Body of pancreas (tissue), 4 donors: ENCODE measurements at regions not wholly inside any gene's neighbourhood (a gene's known extent, or its start where the extent isn't known, plus 50 kb on each side); places are given as distances from the start of the nearest gene placed in this dataset.

ENCODE experiments used
- ATAC-seq: fragments of 150-250 bp; one replicate; pipeline ENCODE4 v1.9.1; 2016
- DNase-seq, 4 donors: peaks; one replicate each; pipeline ENCODE4 v3.0.0-alpha.2; 2019
- H3K27ac ChIP-seq, 4 donors: fragments of 200-600 bp; sonication (generic); 1 replicate in 3 of 4; 2 replicates in 1 of 4; pipeline versions ENCODE4 v1.5.1 to v1.6.1; 2016 to 2019; ENCODE audit warnings: mild to moderate bottlenecking in 1 of 4, mixed read lengths in 1 of 4, moderate library complexity in 1 of 4
- H3K27me3 ChIP-seq, 2 donors: fragments of 200-600 bp; sonication (generic); one replicate each; pipeline ENCODE4 v1.6.0; 2016; ENCODE audit warnings: mild to moderate bottlenecking in 1 of 2
- H3K36me3 ChIP-seq, 2 donors: fragments of 200-600 bp; sonication (generic); replicated peaks in 1 of 2; 2 replicates each; pipeline ENCODE4 v1.5.1; 2016; ENCODE audit warnings: low read depth in 2 of 2; ENCODE audit not compliant: insufficient read depth in 1 of 2
- H3K4me1 ChIP-seq: fragments of 200-600 bp; sonication (generic); one replicate; pipeline ENCODE4 v1.6.0; 2016
- H3K4me3 ChIP-seq, 2 donors: fragments of 200-600 bp; sonication (generic); 1 replicate in 1 of 2; 2 replicates in 1 of 2; pipeline ENCODE4 v1.5.1; 2016 to 2019
- H3K9me3 ChIP-seq, 3 donors: fragments of 200-600 bp; sonication (generic); 1 replicate in 2 of 3; 2 replicates in 1 of 3; pipeline ENCODE4 v1.5.1; 2016
- POLR2A ChIP-seq, 3 donors: fragments of 450-650 bp; IDR thresholded peaks; one replicate each; pipeline ENCODE4 v1.6.1; 2016; ENCODE audit warnings: antibody characterized with exemption in 3 of 3, mild to moderate bottlenecking in 2 of 3
- WGBS, 2 donors: methylation state at CpG; one replicate each; pipeline ENCODE4 v1.1.5; 2017; 5-methylcytosine and 5-hydroxymethylcytosine counted together
- intact Hi-C: fragments of 100-400 bp; cut with DNase I; formaldehyde crosslinking; loops from one replicate; pipeline ENCODE4 v1.15.1; 2023
- TF ChIP-seq, protein P1 (sequence below), 7 experiments: fragments of 450-650 bp in 4 of 7; fragments of 200-600 bp in 3 of 7; sonication (generic) in 3 of 7; IDR thresholded peaks; one replicate each; pipeline ENCODE4 v1.5.1; 2016 to 2019; ENCODE audit warnings: antibody characterized with exemption in 7 of 7

DNA sequence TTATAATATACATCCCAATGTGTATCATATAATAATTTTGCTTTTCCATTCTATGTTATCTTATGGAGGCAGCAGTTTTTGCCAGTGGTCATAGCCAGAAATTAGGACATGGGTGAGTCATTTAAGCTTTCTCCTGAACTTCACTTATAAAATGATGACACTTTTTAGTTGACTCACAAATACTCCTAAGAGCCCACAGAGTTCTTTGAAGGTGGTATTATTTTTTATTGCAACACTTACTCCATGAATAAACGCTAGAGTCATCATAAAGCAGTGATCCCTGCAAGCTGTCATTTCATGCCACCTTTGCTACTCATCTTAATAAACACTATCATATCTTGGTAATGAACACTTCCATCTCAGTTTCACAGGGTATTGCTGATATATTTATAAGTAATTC is 69.9 kb upstream of the MAPRE2 start:
- Histone ChIP-seq H3K4me3 (no peak overlapping the region), H3K9me3 (no peaks in the 10 kb centered on the region), H3K4me1 (no peaks in the 10 kb centered on the region), H3K27me3 (no peaks in the 10 kb centered on the region), H3K36me3 (no peaks in the 10 kb centered on the region), H3K27ac (no peak overlapping the region)
- WGBS, 2 donors = 71 to 86% methylated on average over 1 of the region's 1 CpG
- ATAC-seq (no peak), DNase-seq (no peak)
- intact Hi-C loops = no loop called here
- TF ChIP-seq POLR2A (IDR thresholded peaks at IDR 0.05) = no peak
- TF ChIP-seq, protein P1, sequence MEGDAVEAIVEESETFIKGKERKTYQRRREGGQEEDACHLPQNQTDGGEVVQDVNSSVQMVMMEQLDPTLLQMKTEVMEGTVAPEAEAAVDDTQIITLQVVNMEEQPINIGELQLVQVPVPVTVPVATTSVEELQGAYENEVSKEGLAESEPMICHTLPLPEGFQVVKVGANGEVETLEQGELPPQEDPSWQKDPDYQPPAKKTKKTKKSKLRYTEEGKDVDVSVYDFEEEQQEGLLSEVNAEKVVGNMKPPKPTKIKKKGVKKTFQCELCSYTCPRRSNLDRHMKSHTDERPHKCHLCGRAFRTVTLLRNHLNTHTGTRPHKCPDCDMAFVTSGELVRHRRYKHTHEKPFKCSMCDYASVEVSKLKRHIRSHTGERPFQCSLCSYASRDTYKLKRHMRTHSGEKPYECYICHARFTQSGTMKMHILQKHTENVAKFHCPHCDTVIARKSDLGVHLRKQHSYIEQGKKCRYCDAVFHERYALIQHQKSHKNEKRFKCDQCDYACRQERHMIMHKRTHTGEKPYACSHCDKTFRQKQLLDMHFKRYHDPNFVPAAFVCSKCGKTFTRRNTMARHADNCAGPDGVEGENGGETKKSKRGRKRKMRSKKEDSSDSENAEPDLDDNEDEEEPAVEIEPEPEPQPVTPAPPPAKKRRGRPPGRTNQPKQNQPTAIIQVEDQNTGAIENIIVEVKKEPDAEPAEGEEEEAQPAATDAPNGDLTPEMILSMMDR (IDR thresholded peaks at IDR 0.05) = no peak

DNA sequence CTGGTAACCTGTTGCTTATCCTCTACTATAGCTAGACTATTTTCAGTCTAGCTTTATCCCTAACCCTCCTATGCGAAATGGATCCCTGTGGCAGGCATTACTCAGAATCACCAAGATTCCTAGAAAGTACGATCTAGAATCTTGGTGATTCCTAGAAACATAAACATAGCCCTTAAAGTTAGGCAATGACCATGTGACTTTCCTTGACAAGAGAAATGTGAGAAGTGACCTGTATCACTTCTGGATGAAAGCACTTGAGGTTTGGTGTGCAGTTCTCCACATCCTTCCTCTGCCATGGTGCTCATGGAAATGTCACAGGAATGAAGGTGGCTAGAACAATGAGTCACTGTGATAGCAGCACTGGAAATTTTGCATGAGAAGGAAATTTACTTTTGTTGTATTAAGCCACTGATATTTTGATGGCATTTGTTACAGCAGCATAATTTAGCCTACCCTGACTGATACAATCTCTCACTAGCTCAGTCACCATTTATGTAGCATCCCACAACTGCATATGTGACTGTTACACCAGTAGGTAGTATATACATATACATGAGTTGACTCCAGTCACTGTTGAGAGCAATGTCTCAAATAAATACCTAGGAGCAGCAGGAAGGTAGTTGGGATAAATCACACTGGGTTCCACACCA is 68.3 kb upstream of the MAPRE2 start:
- TF ChIP-seq, protein P1 (IDR thresholded peaks at IDR 0.05) = no peak
- no peak for TF ChIP-seq POLR2A (IDR thresholded peaks at IDR 0.05)
- ATAC-seq = no peak
- Histone ChIP-seq H3K4me3 (no peak overlapping the region), H3K27ac (no peak overlapping the region), H3K27me3 (no peaks in the 10 kb centered on the region), H3K36me3 (no peaks in the 10 kb centered on the region), H3K9me3 (no peaks in the 10 kb centered on the region), H3K4me1 (no peaks in the 10 kb centered on the region)
- intact Hi-C loops = no loop called here
- WGBS, 2 donors = 86 to 91% methylated on average over 2 of the region's 2 CpGs
- DNase-seq = no peak

DNA sequence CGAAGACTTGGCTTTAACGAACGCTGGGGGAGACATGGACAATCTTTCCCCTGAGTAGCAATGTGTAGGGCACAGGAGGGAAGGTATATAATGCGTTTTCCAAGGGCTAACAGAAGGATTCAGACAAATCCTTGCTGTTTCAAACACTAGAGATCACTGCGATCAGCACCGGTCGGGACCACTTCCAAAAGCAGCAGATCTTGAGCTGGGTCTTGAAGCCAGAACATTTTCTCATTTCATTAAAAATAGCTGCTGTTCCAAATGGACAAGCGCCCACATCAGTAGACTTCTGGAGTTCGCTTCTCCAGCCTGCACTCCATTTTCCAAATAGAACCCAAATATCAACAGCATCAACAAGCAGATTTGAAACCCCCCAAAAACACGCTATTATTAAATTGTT is 65.1 kb upstream of the MAPRE2 start:
- intact Hi-C loops = no loop called here
- no peaks in the 10 kb centered on the region for H3K9me3 ChIP-seq
- ATAC-seq (no peak), DNase-seq (peak in 1 of 4 donors; percentile 8)
- no peaks in the 10 kb centered on the region for H3K27me3 ChIP-seq
- no peaks in the 10 kb centered on the region for H3K36me3 ChIP-seq
- WGBS, 2 donors = 32 to 38% methylated on average over 10 of the region's 10 CpGs
- H3K4me3 ChIP-seq = peak overlapping the region; percentile 63 to 75
- peak overlapping the region in 2 of 4 donors; percentile 76 to 89 for H3K27ac ChIP-seq
- H3K4me1 ChIP-seq = peaks cover 7% of the 10 kb centered on the region
- no peak for TF ChIP-seq POLR2A (IDR thresholded peaks at IDR 0.05)
- TF ChIP-seq, protein P1 (IDR thresholded peaks at IDR 0.05) = no peak

DNA sequence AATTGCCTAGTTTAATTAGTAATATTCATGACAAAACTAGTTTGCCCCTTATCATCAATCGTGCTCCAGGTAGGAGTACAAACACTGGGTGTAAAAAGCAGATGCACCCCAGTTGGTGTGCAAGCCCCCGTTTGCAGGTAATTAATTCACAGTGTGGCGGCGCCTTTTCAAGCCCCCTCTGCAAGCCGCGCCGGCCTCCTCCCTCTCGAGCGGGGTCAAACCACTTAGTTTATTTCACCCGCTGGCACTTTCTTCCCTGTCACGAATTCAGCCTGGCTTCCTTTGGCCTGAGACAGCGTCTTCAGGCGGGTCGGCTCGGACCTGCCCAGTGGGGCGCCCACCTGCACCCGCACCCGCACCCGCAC is 64.7 kb upstream of the MAPRE2 start:
- H3K27ac ChIP-seq = peak overlapping the region; percentile 6 to 89 (median 82)
- no peaks in the 10 kb centered on the region for H3K9me3 ChIP-seq
- no peaks in the 10 kb centered on the region for H3K36me3 ChIP-seq
- TF ChIP-seq, protein P1 (IDR thresholded peaks at IDR 0.05) = no peak
- no peak for TF ChIP-seq POLR2A (IDR thresholded peaks at IDR 0.05)
- intact Hi-C loops = no loop called here
- peak overlapping the region; percentile 63 to 75 for H3K4me3 ChIP-seq
- H3K4me1 ChIP-seq = peaks cover 7% of the 10 kb centered on the region
- H3K27me3 ChIP-seq = no peaks in the 10 kb centered on the region
- DNase-seq (no peak), ATAC-seq (no peak)
- 1 to 3% methylated on average over 6 to 15 of the region's 19 CpGs for WGBS, 2 donors
